ENCODE measurements at regions not wholly inside any gene's neighbourhood (a gene's known extent, or its start where the extent isn't known, plus 50 kb on each side); places are given as distances from the start of the nearest gene placed in this dataset.

DNA sequence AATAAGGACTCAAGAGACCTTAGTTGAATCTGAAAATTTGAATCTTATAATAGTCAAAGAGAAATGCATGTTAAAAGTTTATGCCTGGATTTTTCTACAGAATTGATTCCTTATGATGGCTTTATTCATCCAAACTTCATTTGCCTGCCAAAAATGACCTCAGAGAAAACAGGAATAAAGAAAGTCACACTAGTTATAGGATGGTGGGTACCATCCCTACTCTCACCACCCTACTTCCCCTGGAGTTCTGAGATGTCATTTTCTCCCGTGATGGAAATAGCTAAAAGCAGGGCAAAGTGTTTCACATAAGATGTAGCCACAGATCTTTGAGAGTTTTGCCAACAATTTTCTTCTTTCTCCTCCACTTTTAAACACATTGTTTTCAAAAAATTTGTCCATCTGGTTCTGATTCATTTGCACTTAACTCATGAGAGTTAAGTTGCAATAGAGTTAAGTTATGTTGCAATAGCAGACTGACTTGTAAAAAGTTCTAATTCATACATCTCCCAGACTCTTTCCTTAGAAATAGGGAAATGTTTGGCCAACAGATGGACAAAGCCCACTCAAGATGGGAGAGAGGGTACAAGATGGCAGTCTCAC, 384.6 kb downstream of the PLPP3 start:
- no peak overlapping the region for H3K27ac ChIP-seq (ENCODE audit: insufficient read length, low read depth, low read length)
- Mint-ChIP-seq H3K4me3 (no peak overlapping the region), H3K27ac (no peak overlapping the region), H3K27me3 (ENCODE audit: low read depth) (no peaks in the 10 kb centered on the region), H3K9me3 (no peaks in the 10 kb centered on the region), H3K4me1 (peaks cover 29 to 34% of the 10 kb centered on the region in 2 experiments), H3K36me3 (ENCODE audit: insufficient read depth in 1 of 3, low read depth in 3 of 3) (no peaks in the 10 kb centered on the region)
- no peak overlapping the region for H3K18ac ChIP-seq (ENCODE audit: insufficient read length, low read depth, low read length)
- H4K5ac ChIP-seq (ENCODE audit: insufficient read length, low read depth, low read length): no peak overlapping the region
- no peak overlapping the region for H2BK5ac ChIP-seq (ENCODE audit: insufficient read length, low read length)
- H3K4me1 ChIP-seq (ENCODE audit: insufficient read depth, low read length): no peaks in the 10 kb centered on the region; the same call in 1 of the 2 replicates
- H3K79me2 ChIP-seq (ENCODE audit: insufficient read depth, low read length): no peaks in the 10 kb centered on the region
- no peak overlapping the region for H4K8ac ChIP-seq (replicated peaks; ENCODE audit: insufficient read length, low read depth, low read length)
- H3K23me2 ChIP-seq (ENCODE audit: insufficient read length, low read depth, low read length, poor library complexity, severe bottlenecking): peaks cover 3% of the 10 kb centered on the region
- H2BK12ac ChIP-seq (ENCODE audit: insufficient read length, low read depth, low read length): no peak overlapping the region
- no peaks in the 10 kb centered on the region for H3K27me3 ChIP-seq (ENCODE audit: insufficient read depth, low read length)
- no peak overlapping the region for H2BK15ac ChIP-seq (ENCODE audit: low read depth, low read length)
- H3T11ph ChIP-seq (ENCODE audit: low read length): no peak overlapping the region
- H3K23ac ChIP-seq (ENCODE audit: insufficient read length, low read depth, low read length): no peak overlapping the region
- H3K9me3 ChIP-seq (ENCODE audit: control insufficient read depth, low read depth, low read length): no peaks in the 10 kb centered on the region
- no peak overlapping the region for H3K9ac ChIP-seq (ENCODE audit: extremely low read depth, insufficient read length, low read length)
- H2AK5ac ChIP-seq (ENCODE audit: insufficient read length, low read length): no peak overlapping the region
- TF ChIP-seq, protein P1, sequence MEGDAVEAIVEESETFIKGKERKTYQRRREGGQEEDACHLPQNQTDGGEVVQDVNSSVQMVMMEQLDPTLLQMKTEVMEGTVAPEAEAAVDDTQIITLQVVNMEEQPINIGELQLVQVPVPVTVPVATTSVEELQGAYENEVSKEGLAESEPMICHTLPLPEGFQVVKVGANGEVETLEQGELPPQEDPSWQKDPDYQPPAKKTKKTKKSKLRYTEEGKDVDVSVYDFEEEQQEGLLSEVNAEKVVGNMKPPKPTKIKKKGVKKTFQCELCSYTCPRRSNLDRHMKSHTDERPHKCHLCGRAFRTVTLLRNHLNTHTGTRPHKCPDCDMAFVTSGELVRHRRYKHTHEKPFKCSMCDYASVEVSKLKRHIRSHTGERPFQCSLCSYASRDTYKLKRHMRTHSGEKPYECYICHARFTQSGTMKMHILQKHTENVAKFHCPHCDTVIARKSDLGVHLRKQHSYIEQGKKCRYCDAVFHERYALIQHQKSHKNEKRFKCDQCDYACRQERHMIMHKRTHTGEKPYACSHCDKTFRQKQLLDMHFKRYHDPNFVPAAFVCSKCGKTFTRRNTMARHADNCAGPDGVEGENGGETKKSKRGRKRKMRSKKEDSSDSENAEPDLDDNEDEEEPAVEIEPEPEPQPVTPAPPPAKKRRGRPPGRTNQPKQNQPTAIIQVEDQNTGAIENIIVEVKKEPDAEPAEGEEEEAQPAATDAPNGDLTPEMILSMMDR (conservative IDR thresholded peaks at IDR 0.05): no peak
- no peaks in the 10 kb centered on the region for H4K20me1 ChIP-seq (ENCODE audit: control insufficient read depth, insufficient read depth, insufficient read length)
- no peak for DNase-seq
- H3K4me2 ChIP-seq (ENCODE audit: insufficient read depth, insufficient read length, low read length): no peak overlapping the region
- no peaks in the 10 kb centered on the region for H3K79me1 ChIP-seq (ENCODE audit: insufficient read depth, low read depth, low read length, poor library complexity, severe bottlenecking)
- H3K4ac ChIP-seq (ENCODE audit: low read depth, low read length): no peak overlapping the region
- H2BK20ac ChIP-seq (ENCODE audit: low read depth, low read length, poor library complexity, severe bottlenecking): no peak overlapping the region
- WGBS (ENCODE audit: extremely low coverage, insufficient read length, low lambda C conversion rate): no CpG with 5 or more reads among the region's 1 CpG
- no peak overlapping the region for H3K14ac ChIP-seq (ENCODE audit: insufficient read depth, low read length)
- H2BK120ac ChIP-seq (ENCODE audit: low read depth, low read length, poor library complexity, severe bottlenecking): no peak overlapping the region
- H4K91ac ChIP-seq (ENCODE audit: insufficient read length, low read depth, low read length): no peak overlapping the region
- no peak overlapping the region for H2AFZ ChIP-seq (ENCODE audit: low read length)
- no peak overlapping the region for H3K56ac ChIP-seq (ENCODE audit: insufficient read length, low read depth, low read length)

Measured in H9 (cell line).